Fibroblast of lung (primary cell): ENCODE measurements at regions not wholly inside any gene's neighbourhood (a gene's known extent, or its start where the extent isn't known, plus 50 kb on each side); places are given as distances from the start of the nearest gene placed in this dataset.

ENCODE experiments used
- DNase-seq, 2 donors: peaks; one replicate each; pipeline versions ENCODE4 v3.0.0 to v3.0.0-alpha.2; 2010; ENCODE audit warnings: low read depth in 2 of 2
- H2AFZ ChIP-seq: 2 replicates; pipeline ENCODE4 v1.5.1; 2012; ENCODE audit warnings: low read length, control low read depth, inconsistent platforms
- H3K27ac ChIP-seq: 2 replicates; pipeline ENCODE4 v1.5.1; 2011; ENCODE audit warnings: low read length, control low read depth; ENCODE audit not compliant: insufficient read depth
- H3K27me3 ChIP-seq: 2 replicates; pipeline ENCODE4 v1.5.1; 2011; ENCODE audit warnings: mild to moderate bottlenecking, low read length; ENCODE audit not compliant: control insufficient read depth, insufficient read depth
- H3K36me3 ChIP-seq: 2 replicates; pipeline ENCODE4 v1.5.1; 2011; ENCODE audit warnings: low read length; ENCODE audit not compliant: control insufficient read depth, insufficient read depth
- H3K4me1 ChIP-seq: 2 replicates; pipeline ENCODE4 v1.5.1; 2011; ENCODE audit warnings: low read length; ENCODE audit not compliant: control insufficient read depth, insufficient read depth; ENCODE audit errors: extremely low read depth
- H3K4me2 ChIP-seq: 2 replicates; pipeline ENCODE4 v1.5.1; 2011; ENCODE audit warnings: low read length, control low read depth; ENCODE audit not compliant: insufficient read depth; ENCODE audit errors: extremely low read depth
- H3K4me3 ChIP-seq, 4 experiments: fragments of 200-600 bp in 1 of 4; sonication (generic) in 1 of 4; replicated peaks in 1 of 4; 2 replicates each; pipeline ENCODE4 v1.5.1; 2011 to 2016; ENCODE audit warnings: low read length in 4 of 4, low read depth in 3 of 4, mild to moderate bottlenecking in 3 of 4, control low read depth in 2 of 4, inconsistent platforms in 1 of 4, mixed read lengths in 1 of 4; ENCODE audit not compliant: insufficient read depth in 1 of 4; ENCODE audit errors: control extremely low read depth in 1 of 4
- H3K79me2 ChIP-seq: 2 replicates; pipeline ENCODE4 v1.5.1; 2012; ENCODE audit warnings: mild to moderate bottlenecking, low read length, inconsistent platforms; ENCODE audit not compliant: control insufficient read depth, insufficient read depth
- H3K9ac ChIP-seq: 2 replicates; pipeline ENCODE4 v1.5.1; 2011; ENCODE audit warnings: mild to moderate bottlenecking, low read length, control low read depth; ENCODE audit not compliant: insufficient read depth
- H3K9me3 ChIP-seq: 2 replicates; pipeline ENCODE4 v1.5.1; 2012; ENCODE audit warnings: low read depth, low read length; ENCODE audit not compliant: control insufficient read depth, insufficient read depth
- H4K20me1 ChIP-seq: 2 replicates; pipeline ENCODE4 v1.5.1; 2011; ENCODE audit warnings: low read length; ENCODE audit not compliant: control insufficient read depth, insufficient read depth; ENCODE audit errors: extremely low read depth
- CTCF ChIP-seq, 2 donors: IDR thresholded peaks in 1 of 2; conservative IDR thresholded peaks in 1 of 2; 1 replicate in 1 of 2; 2 replicates in 1 of 2; pipeline ENCODE4 v1.5.1; 2011 to 2012; ENCODE audit warnings: low read length in 2 of 2, control low read depth in 1 of 2, inconsistent platforms in 1 of 2, low read depth in 1 of 2, mild to moderate bottlenecking in 1 of 2
- EZH2 ChIP-seq: IDR thresholded peaks from 2 replicates; pipeline ENCODE4 v1.5.1; 2012; ENCODE audit warnings: low read length, control low read depth, mild to moderate bottlenecking; ENCODE audit errors: missing control alignments

DNA sequence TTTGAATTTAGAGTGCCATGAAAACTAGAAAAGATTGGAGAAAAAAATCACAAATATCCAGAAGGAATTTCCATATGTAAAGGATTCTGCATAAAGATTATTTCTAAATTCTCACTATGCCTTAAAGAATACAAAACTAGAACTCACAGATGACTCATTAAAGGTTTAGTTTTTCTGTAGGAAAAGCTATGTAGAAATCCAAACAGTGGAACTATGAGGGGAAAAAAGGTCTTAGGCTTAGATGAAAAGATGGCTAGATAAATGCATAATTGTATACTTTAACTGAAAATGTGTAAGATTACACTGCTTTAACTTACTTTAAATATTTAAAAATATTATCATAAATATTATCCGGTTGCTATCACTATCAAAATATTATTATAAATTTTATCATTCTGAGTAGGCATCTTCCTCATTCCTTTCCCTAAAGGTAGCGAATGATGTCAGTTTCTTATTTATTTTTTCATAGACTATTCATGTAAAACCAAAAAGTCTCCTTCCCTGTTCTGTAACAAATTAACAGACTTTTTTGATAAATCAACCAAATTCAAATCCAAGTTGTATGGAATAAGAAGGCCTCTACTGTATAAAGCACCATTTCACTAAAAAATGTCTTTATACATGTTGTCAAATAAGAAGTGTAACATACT, 69.1 kb upstream of the COMTD1 start:
- Histone ChIP-seq H2AFZ (no peak overlapping the region), H3K9ac (no peak overlapping the region), H3K4me1 (no peaks in the 10 kb centered on the region), H4K20me1 (no peaks in the 10 kb centered on the region), H3K4me3 (no peak overlapping the region), H3K9me3 (no peaks in the 10 kb centered on the region), H3K79me2 (no peaks in the 10 kb centered on the region), H3K36me3 (no peaks in the 10 kb centered on the region), H3K27ac (no peak overlapping the region), H3K4me2 (no peak overlapping the region), H3K27me3 (no peaks in the 10 kb centered on the region)
- no peak for TF ChIP-seq EZH2
- TF ChIP-seq CTCF (conservative IDR thresholded peaks at IDR 0.05 in 1 of 2, IDR thresholded peaks at IDR 0.05 in 1 of 2; ENCODE audit: low read depth in 1 of 2, low read length in 2 of 2), result no peak
- DNase-seq, result peak; percentile 13 to 45

- H3K9ac ChIP-seq, result no peak overlapping the region
- H3K36me3 ChIP-seq, result no peaks in the 10 kb centered on the region
- no peaks in the 10 kb centered on the region for H3K4me1 ChIP-seq
- no peaks in the 10 kb centered on the region for H3K9me3 ChIP-seq
- no peak overlapping the region for H3K4me3 ChIP-seq
- DNase-seq, result peak in 1 of 2 donors; percentile 15
- H3K27me3 ChIP-seq, result no peaks in the 10 kb centered on the region
- no peak overlapping the region for H3K4me2 ChIP-seq
- no peaks in the 10 kb centered on the region for H4K20me1 ChIP-seq
- H2AFZ ChIP-seq, result no peak overlapping the region
- no peak overlapping the region for H3K27ac ChIP-seq
- TF ChIP-seq CTCF (conservative IDR thresholded peaks at IDR 0.05 in 1 of 2, IDR thresholded peaks at IDR 0.05 in 1 of 2; ENCODE audit: low read depth in 1 of 2, low read length in 2 of 2) (no peak), EZH2 (no peak)
- H3K79me2 ChIP-seq, result no peaks in the 10 kb centered on the region
Observed at GRCh38 chr10:75304313-75304712, 68.6 kb upstream of the COMTD1 start.

DNA sequence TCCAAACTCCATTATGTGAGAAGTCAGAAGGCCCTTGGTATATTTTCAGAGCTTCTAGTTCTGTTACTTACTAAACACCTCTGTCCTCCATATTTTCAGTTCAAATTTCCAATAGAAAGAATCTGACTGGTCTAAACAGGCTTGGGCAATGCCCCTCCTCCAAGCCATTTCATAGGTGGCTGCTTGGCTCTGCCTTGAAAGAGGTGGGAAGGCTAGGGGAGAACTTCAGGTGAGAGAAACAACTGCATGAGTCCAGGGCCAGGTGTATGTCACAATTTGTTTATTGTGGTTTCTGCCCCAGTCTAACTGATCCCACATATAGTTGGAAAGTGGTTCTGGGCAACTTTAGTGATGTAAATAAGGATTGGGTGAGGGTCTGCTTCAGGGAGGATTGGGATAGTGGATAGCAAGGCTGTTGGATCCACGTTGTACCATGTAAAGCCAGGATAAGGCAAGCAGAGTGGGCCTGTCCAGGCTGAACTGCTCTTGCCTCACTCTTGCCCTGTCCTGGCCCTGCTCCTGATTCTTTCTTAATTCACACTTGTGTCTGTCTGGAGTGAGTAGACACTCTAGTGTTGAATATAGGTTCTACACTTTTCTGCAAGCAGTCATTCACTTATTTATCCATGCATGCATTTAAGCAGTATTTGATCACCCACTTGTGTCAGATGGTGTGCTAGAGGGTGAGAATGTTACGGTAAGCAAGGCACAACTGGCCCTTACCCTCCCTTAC, 67.5 kb upstream of the COMTD1 start:
- Histone ChIP-seq H3K4me1 (no peaks in the 10 kb centered on the region), H3K27me3 (no peaks in the 10 kb centered on the region), H4K20me1 (no peaks in the 10 kb centered on the region), H3K9ac (no peak overlapping the region), H2AFZ (no peak overlapping the region), H3K36me3 (no peaks in the 10 kb centered on the region), H3K79me2 (no peaks in the 10 kb centered on the region), H3K4me2 (no peak overlapping the region), H3K4me3 (no peak overlapping the region), H3K9me3 (no peaks in the 10 kb centered on the region), H3K27ac (no peak overlapping the region)
- no peak for TF ChIP-seq CTCF (conservative IDR thresholded peaks at IDR 0.05 in 1 of 2, IDR thresholded peaks at IDR 0.05 in 1 of 2; ENCODE audit: low read depth in 1 of 2, low read length in 2 of 2)
- TF ChIP-seq EZH2, result no peak
- DNase-seq, result no peak
